ENCODE measurements at regions not wholly inside any gene's neighbourhood (a gene's known extent, or its start where the extent isn't known, plus 50 kb on each side); places are given as distances from the start of the nearest gene placed in this dataset.

- TF ChIP-seq POLR2A (IDR thresholded peaks at IDR 0.05) = no peak
- DNase-seq (ENCODE audit: low spot score in 2 of 2) = no peak
- H3K36me3 ChIP-seq = no peaks in the 10 kb centered on the region
- H3K4me1 ChIP-seq = no peaks in the 10 kb centered on the region
- no peaks in the 10 kb centered on the region for H3K9me3 ChIP-seq
- H3K27ac ChIP-seq = no peak overlapping the region
- 80 to 86% methylated on average over 2 of the region's 2 CpGs for WGBS, 2 donors
- no peaks in the 10 kb centered on the region for H3K27me3 ChIP-seq
- H3K4me3 ChIP-seq = no peak overlapping the region
Measured at GRCh38 chr10:55200020-55200419, 399.0 kb upstream of the PCDH15 start.

- Histone ChIP-seq H3K4me1 (no peaks in the 10 kb centered on the region), H3K27ac (no peak overlapping the region), H3K4me3 (no peak overlapping the region), H3K9me3 (no peaks in the 10 kb centered on the region), H3K36me3 (no peaks in the 10 kb centered on the region), H3K27me3 (no peaks in the 10 kb centered on the region)
- WGBS, 2 donors = 80 to 85% methylated on average over 2 of the region's 2 CpGs
- DNase-seq (ENCODE audit: low spot score in 2 of 2) = no peak
- TF ChIP-seq CTCF (IDR thresholded peaks at IDR 0.05) (no peak), POLR2A (IDR thresholded peaks at IDR 0.05) (no peak), EP300 (IDR thresholded peaks at IDR 0.05) (no peak)
Measured at GRCh38 chr10:55191236-55191860, 390.3 kb upstream of the PCDH15 start.

- 48 to 56% methylated on average over 2 of the region's 2 CpGs for WGBS, 2 donors
Measured at GRCh38 chr10:55183993-55184392, 383.0 kb upstream of the PCDH15 start.

GRCh38 chr10:55180357-55180756 lies 379.3 kb upstream of the PCDH15 start:
- H3K9me3 ChIP-seq = no peaks in the 10 kb centered on the region
- H3K4me3 ChIP-seq = no peak overlapping the region
- no peak for DNase-seq (ENCODE audit: low spot score in 2 of 2)
- H3K4me1 ChIP-seq = no peaks in the 10 kb centered on the region
- no peak for TF ChIP-seq POLR2A (IDR thresholded peaks at IDR 0.05)
- no peak for TF ChIP-seq EP300 (IDR thresholded peaks at IDR 0.05)
- no peak for TF ChIP-seq CTCF (IDR thresholded peaks at IDR 0.05)
- WGBS, 2 donors = 87 to 89% methylated on average over 1 of the region's 1 CpG
- no peaks in the 10 kb centered on the region for H3K27me3 ChIP-seq
- no peaks in the 10 kb centered on the region for H3K36me3 ChIP-seq
- H3K27ac ChIP-seq = no peak overlapping the region

More at GRCh38 chr10:55183993-55184392, 383.0 kb upstream of the PCDH15 start:
- Histone ChIP-seq H3K4me1 (no peaks in the 10 kb centered on the region), H3K4me3 (no peak overlapping the region), H3K27ac (no peak overlapping the region), H3K27me3 (no peaks in the 10 kb centered on the region), H3K36me3 (no peaks in the 10 kb centered on the region), H3K9me3 (no peaks in the 10 kb centered on the region)
- DNase-seq (ENCODE audit: low spot score in 2 of 2) = no peak
- no peak for TF ChIP-seq POLR2A (IDR thresholded peaks at IDR 0.05)
- TF ChIP-seq EP300 (IDR thresholded peaks at IDR 0.05) = no peak
- TF ChIP-seq CTCF (IDR thresholded peaks at IDR 0.05) = no peak

GRCh38 chr10:55174419-55174818 lies 373.4 kb upstream of the PCDH15 start:
- DNase-seq (ENCODE audit: low spot score in 2 of 2) = no peak

More at GRCh38 chr10:55174419-55174818, 373.4 kb upstream of the PCDH15 start:
- TF ChIP-seq EP300 (IDR thresholded peaks at IDR 0.05) (no peak), POLR2A (IDR thresholded peaks at IDR 0.05) (no peak), CTCF (IDR thresholded peaks at IDR 0.05) (no peak)
- WGBS, 2 donors = 48 to 57% methylated on average over 4 of the region's 4 CpGs
- Histone ChIP-seq H3K9me3 (no peaks in the 10 kb centered on the region), H3K36me3 (no peaks in the 10 kb centered on the region), H3K4me3 (no peak overlapping the region), H3K27ac (no peak overlapping the region), H3K4me1 (no peaks in the 10 kb centered on the region), H3K27me3 (no peaks in the 10 kb centered on the region)

Measured in tibial nerve (tissue), 4 donors.